IMR-90 (cell line): ENCODE measurements at regions not wholly inside any gene's neighbourhood (a gene's known extent, or its start where the extent isn't known, plus 50 kb on each side); places are given as distances from the start of the nearest gene placed in this dataset.

Source experiments
- ATAC-seq: fragments of 200-7000 bp; cut with Tn5 transposase; 2 replicates; pipeline ENCODE4 v1.9.1; 2020; ENCODE audit warnings: low read depth, mild to moderate bottlenecking, moderate library complexity
- BruUV-seq: library from RNA; stranded (reverse); fragments of 400-500 nt; replicated peaks from 2 replicates; lab custom pipeline; 2021; lab: Mats Ljungman, UMichigan
- CTCF ChIA-PET: fragments of 300-600 bp; formaldehyde crosslinking; extraction: SDS; loops from one replicate; lab custom pipeline; 2021; ENCODE audit warnings: antibody characterized with exemption; lab: Yijun Ruan, JAX
- POLR2A ChIA-PET: fragments of 300-600 bp; sonication (Branson Sonifier 250); formaldehyde crosslinking; loops from one replicate; lab custom pipeline; 2022; ENCODE audit warnings: antibody characterized with exemption; ENCODE audit not compliant: unreplicated experiment; lab: Charles Lee
- DNase-seq: peaks from one replicate; pipeline ENCODE4 v3.0.0; 2013
- H2AFZ ChIP-seq: replicated peaks from 2 replicates; pipeline ENCODE3; 2013; ENCODE audit warnings: low read length, mild to moderate bottlenecking; ENCODE audit not compliant: poor library complexity
- H2AK5ac ChIP-seq: 2 replicates; pipeline ENCODE4 v1.6.1; 2013; ENCODE audit warnings: low read depth, low read length, inconsistent platforms
- H2AK9ac ChIP-seq: replicated peaks from 2 replicates; pipeline ENCODE3; 2013; ENCODE audit warnings: mild to moderate bottlenecking, low read depth, low read length, moderate library complexity; ENCODE audit not compliant: poor library complexity
- H2BK120ac ChIP-seq: 2 replicates; pipeline ENCODE4 v1.6.1; 2013; ENCODE audit warnings: low read depth, low read length, inconsistent platforms
- H2BK15ac ChIP-seq: 3 replicates; pipeline ENCODE4 v1.6.1; 2013; ENCODE audit warnings: low read depth, low read length, inconsistent platforms
- H2BK20ac ChIP-seq: 2 replicates; pipeline ENCODE4 v1.6.1; 2013; ENCODE audit warnings: low read depth, mild to moderate bottlenecking, inconsistent platforms, low read length, moderate library complexity
- H2BK5ac ChIP-seq: 2 replicates; pipeline ENCODE4 v1.6.1; 2013; ENCODE audit warnings: mild to moderate bottlenecking, low read depth, low read length, inconsistent platforms; ENCODE audit not compliant: poor library complexity, severe bottlenecking
- H3K14ac ChIP-seq: replicated peaks from 2 replicates; pipeline ENCODE4 v1.6.1; 2013; ENCODE audit warnings: low read depth, low read length, inconsistent platforms
- H3K18ac ChIP-seq: 2 replicates; pipeline ENCODE4 v1.6.1; 2013; ENCODE audit warnings: low read depth, low read length, control low read depth
- H3K23ac ChIP-seq: 2 replicates; pipeline ENCODE4 v1.6.1; 2013; ENCODE audit warnings: low read depth, low read length, inconsistent platforms
- H3K27ac ChIP-seq: 2 replicates; pipeline ENCODE4 v1.5.1; 2013; ENCODE audit warnings: mild to moderate bottlenecking, control low read depth, low read length; ENCODE audit not compliant: insufficient read depth
- H3K27me3 ChIP-seq: 2 replicates; pipeline ENCODE4 v1.6.1; 2013; ENCODE audit warnings: low read length; ENCODE audit not compliant: control insufficient read depth, insufficient read depth
- H3K36me3 ChIP-seq: 2 replicates; pipeline ENCODE4 v1.6.1; 2013; ENCODE audit warnings: low read length, mixed read lengths; ENCODE audit not compliant: control insufficient read depth, insufficient read depth
- H3K4ac ChIP-seq: 2 replicates; pipeline ENCODE4 v1.6.1; 2013; ENCODE audit warnings: low read depth, low read length, inconsistent platforms
- H3K4me1 ChIP-seq: 2 replicates; pipeline ENCODE4 v1.6.1; 2013; ENCODE audit warnings: low read length, mixed read lengths; ENCODE audit not compliant: control insufficient read depth, insufficient read depth
- H3K4me2 ChIP-seq: 2 replicates; pipeline ENCODE4 v1.6.1; 2013; ENCODE audit warnings: low read depth, mild to moderate bottlenecking, control low read depth, low read length, moderate library complexity
- H3K4me3 ChIP-seq: 2 replicates; pipeline ENCODE4 v1.5.1; 2013; ENCODE audit warnings: low read depth, mild to moderate bottlenecking, control low read depth, low read length, moderate library complexity; ENCODE audit not compliant: insufficient read depth
- H3K56ac ChIP-seq: 2 replicates; pipeline ENCODE4 v1.6.1; 2013; ENCODE audit warnings: low read length, inconsistent platforms; ENCODE audit not compliant: insufficient read depth; ENCODE audit errors: extremely low read depth
- H3K79me1 ChIP-seq, 2 experiments: 2 replicates each; pipeline ENCODE4 v1.6.1; 2013; ENCODE audit warnings: low read length in 2 of 2, inconsistent platforms in 1 of 2, low read depth in 1 of 2
- H3K9ac ChIP-seq: 2 replicates; pipeline ENCODE4 v1.6.1; 2013; ENCODE audit warnings: low read depth, low read length, control low read depth
- H3K9me1 ChIP-seq: 2 replicates; pipeline ENCODE4 v1.6.1; 2013; ENCODE audit warnings: low read length, inconsistent platforms; ENCODE audit not compliant: insufficient read depth
- H3K9me3 ChIP-seq: 2 replicates; pipeline ENCODE4 v1.6.1; 2013; ENCODE audit warnings: low read length; ENCODE audit not compliant: control insufficient read depth, insufficient read depth
- H4K20me1 ChIP-seq: 2 replicates; pipeline ENCODE4 v1.6.1; 2013; ENCODE audit warnings: low read length, inconsistent platforms; ENCODE audit not compliant: insufficient read depth
- H4K5ac ChIP-seq: 2 replicates; pipeline ENCODE4 v1.6.1; 2013; ENCODE audit warnings: mild to moderate bottlenecking, low read depth, low read length, control low read depth
- H4K8ac ChIP-seq, 2 experiments: 2 replicates each; pipeline ENCODE4 v1.6.1; 2013; ENCODE audit warnings: low read depth in 2 of 2, low read length in 2 of 2, control low read depth in 1 of 2, inconsistent platforms in 1 of 2
- H4K91ac ChIP-seq: 2 replicates; pipeline ENCODE4 v1.6.1; 2013; ENCODE audit warnings: low read depth, low read length, inconsistent platforms; ENCODE audit not compliant: insufficient read depth
- CTCF ChIP-seq: conservative IDR thresholded peaks from 2 replicates; pipeline ENCODE4 v1.5.1; 2012; ENCODE audit warnings: mild to moderate bottlenecking, low read depth, low read length, improper control_type of control experiment
- MXI1 ChIP-seq: IDR thresholded peaks from 2 replicates; pipeline ENCODE4 v1.6.1; 2012; ENCODE audit warnings: low read depth, mild to moderate bottlenecking, low read length, moderate library complexity, borderline replicate concordance
- POLR2A ChIP-seq: IDR thresholded peaks from 2 replicates; pipeline ENCODE4 v1.6.1; 2012; ENCODE audit warnings: mild to moderate bottlenecking, low read depth, low read length
- WGBS, 2 experiments: methylation state at CpG; one replicate each; pipeline versions ENCODE4 v1.1.5 to v1.1.7; 2013; ENCODE audit warnings: missing lambda C conversion rate in 2 of 2; ENCODE audit not compliant: insufficient read length in 1 of 2; ENCODE audit errors: extremely low coverage in 2 of 2; 5-methylcytosine and 5-hydroxymethylcytosine counted together
- dilution Hi-C: fragments of 300-500 bp; cut with HindIII; formaldehyde crosslinking; loops from one replicate; pipeline ENCODE4 v1.14.3; 2018; ENCODE audit warnings: low sequenced_read_pairs; ENCODE audit not compliant: unreplicated experiment
- in situ Hi-C: fragments of 300-500 bp; cut with MboI; formaldehyde crosslinking; loops from 3 replicates; pipeline ENCODE4 v1.14.3; 2019; ENCODE audit warnings: low sequenced_read_pairs, inconsistent platforms, mixed read lengths
- intact Hi-C: fragments of 100-400 bp; cut with micrococcal nuclease; formaldehyde crosslinking; loops from 2 replicates; pipeline ENCODE4 v1.10.0; 2022

DNA sequence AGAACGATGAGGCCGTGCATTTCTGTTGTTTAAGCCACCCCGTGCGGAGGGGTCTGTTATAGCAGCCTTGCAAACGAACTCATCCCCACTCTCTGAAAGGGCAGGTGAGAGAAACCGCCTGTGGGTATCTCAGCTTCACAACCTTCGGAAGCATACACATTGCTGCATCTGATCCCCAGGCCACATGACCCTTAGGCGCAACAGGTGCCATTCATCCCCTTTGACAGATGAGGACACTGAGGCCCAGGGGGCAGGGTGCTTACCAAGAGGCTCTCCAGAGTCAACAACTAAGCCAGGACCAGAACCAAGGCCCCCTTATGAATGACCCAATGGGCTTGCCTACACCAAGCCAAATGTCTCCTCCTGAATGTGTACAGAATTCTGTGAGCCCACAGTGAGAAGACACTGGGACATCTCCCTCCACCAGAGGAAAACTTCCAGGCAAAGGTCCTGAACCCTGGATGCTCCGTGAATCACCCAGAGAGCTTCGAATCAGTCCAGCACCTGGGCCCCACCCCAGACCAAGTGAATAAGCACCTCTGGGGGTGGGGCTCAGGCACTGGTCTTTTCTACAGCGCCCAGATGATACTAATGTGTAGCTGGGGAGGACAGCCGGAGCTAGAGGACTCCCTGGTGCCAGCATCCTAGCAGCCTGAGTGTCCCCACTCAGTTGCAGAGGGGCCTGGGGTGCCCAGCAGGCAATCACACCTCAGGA, 83.2 kb downstream of the BUD13 start:
- no peaks in the 10 kb centered on the region for H4K20me1 ChIP-seq
- H3K27ac ChIP-seq: no peak overlapping the region
- H3K9me1 ChIP-seq: 0 out of 2 replicates have a peak, but pooled peaks cover 3% of the 10 kb centered on the region
- no peak overlapping the region for H3K23ac ChIP-seq
- H3K9ac ChIP-seq: no peak overlapping the region
- H3K4me3 ChIP-seq: no peak overlapping the region
- no peak overlapping the region for H4K91ac ChIP-seq
- no peaks in the 10 kb centered on the region for H3K79me1 ChIP-seq
- no peak overlapping the region for H2BK15ac ChIP-seq
- WGBS, 2 experiments: 57% methylated on average over 5 of the region's 12 CpGs; no CpG with 5 or more reads in 1 of the 2 experiments
- peaks cover 18% of the 10 kb centered on the region for H3K27me3 ChIP-seq
- in situ Hi-C loops (loop anchor here (5.0 to 25.0 kb wide), 3 partner anchors 232 to 1352 kb away; no protein-coding TSS in a partner anchor), intact Hi-C loops (no loop called here), dilution Hi-C loops (no loop called here)
- H2AK9ac ChIP-seq: no peak overlapping the region
- H3K36me3 ChIP-seq: no peaks in the 10 kb centered on the region
- no peak for TF ChIP-seq CTCF
- no peak for TF ChIP-seq MXI1
- TF ChIP-seq POLR2A: no peak
- no peak overlapping the region for H2AFZ ChIP-seq
- no peak for DNase-seq
- H3K4me2 ChIP-seq: no peak overlapping the region
- no peak overlapping the region for H3K4ac ChIP-seq
- H2BK5ac ChIP-seq: no peak overlapping the region
- POLR2A ChIA-PET: no interaction called here
- H3K4me1 ChIP-seq: no peaks in the 10 kb centered on the region
- no peak overlapping the region for H3K56ac ChIP-seq
- H2BK20ac ChIP-seq: no peak overlapping the region
- no peaks in the 10 kb centered on the region for H3K9me3 ChIP-seq
- CTCF ChIA-PET: no interaction called here
- no peak overlapping the region for H2BK120ac ChIP-seq
- H4K8ac ChIP-seq: no peak overlapping the region
- ATAC-seq: no peak
- no peak overlapping the region for H4K5ac ChIP-seq
- H3K18ac ChIP-seq: no peak overlapping the region
- H2AK5ac ChIP-seq: no peak overlapping the region
- BruUV-seq: no TSS peak
- no peak overlapping the region for H3K14ac ChIP-seq
